T1000 (cell line): ENCODE measurements at regions not wholly inside any gene's neighbourhood (a gene's known extent, or its start where the extent isn't known, plus 50 kb on each side); places are given as distances from the start of the nearest gene placed in this dataset.

Experiments used
- DNase-seq: peaks from one replicate; lab custom pipeline; 2025; ENCODE audit warnings: mixed read lengths; lab: John Stamatoyannopoulos, UW

DNA sequence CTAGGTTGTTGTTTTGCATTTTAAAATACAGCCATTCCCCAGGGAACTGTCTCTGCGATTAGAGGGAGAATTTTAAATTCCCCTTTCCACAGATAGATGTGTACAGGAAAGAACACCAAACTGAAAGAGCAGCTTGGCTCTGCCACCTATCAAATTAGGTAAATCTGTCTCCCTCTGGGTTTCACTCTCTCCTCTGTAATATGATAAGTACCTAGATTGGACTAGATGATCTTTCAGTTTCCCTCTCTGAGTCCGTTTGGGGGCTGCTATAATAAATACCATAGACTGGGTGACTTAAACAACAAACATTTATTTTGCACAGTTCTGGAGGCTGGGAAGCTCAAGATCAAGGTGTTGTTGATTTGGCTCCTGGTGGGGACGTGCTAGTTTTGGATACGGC is 186.0 kb downstream of the KIF20B start:
- DNase-seq: no peak

- DNase-seq: no peak
Observed at GRCh38 chr10:89887830-89888229, 186.4 kb downstream of the KIF20B start.

- DNase-seq: no peak
Observed at GRCh38 chr10:89888321-89889070, 187.1 kb downstream of the KIF20B start.

DNA sequence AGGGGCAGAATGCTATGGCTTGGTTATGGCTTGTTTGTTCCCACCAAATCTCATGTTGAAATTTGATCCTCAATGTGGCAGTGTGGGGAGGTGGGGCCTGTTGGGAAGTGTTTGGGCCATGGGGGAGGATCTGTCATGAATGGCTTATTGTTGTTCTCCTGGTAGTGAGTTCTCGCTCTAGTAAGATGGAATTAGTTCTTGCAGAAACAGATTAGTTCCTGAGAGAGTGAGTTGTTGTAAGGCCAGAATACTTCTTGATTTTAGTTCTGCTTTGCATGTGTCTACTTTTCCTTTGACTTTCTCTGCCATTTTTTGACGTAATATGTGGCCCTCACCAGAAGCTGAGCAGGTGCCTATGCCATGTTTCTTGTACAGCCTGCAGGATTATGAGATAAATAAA is 188.2 kb downstream of the KIF20B start:
- no peak for DNase-seq

DNA sequence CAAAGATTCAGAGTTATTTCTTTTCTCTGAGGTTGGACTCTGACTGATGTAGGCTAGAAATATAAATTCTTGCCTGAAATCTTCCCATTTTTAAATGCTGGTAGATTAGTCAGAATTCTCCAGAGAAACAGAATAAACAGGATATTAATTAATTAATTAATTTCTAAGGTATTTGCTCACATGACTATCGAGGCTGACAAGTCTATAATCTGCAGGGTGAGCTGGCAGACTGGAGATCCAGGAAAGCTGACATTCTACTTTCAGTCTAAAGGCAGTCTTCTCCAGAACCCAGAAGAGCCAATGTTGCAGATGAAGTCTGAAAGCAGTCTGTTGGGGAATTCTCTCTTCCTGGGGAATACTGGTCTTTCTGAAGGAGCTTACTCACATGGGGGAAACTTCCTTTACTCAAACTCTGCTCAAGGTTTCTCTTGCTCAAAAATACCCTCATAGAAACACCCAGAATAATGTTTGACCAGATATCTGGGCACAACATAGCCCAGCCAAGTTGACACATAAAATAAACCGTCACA is 189.7 kb downstream of the KIF20B start:
- no peak for DNase-seq

DNA sequence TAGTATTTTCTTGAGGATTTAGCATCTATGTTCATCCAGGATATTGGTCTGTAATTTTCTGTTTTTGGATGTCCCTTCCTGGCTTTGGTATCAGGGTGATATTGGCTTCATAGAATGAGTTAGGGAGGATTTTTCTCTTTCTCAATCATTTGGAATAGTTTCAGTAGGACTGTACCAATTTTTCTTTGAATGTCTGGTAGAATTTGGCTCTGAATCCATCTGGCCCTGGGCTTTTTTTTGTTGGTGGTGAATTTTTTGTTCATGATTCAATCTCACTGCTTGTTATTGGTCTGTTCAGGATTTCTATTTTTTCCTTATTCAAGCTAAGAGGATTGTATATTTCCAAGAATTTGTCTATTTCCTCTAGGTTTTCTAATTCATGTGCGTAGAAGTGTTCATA is 192.7 kb downstream of the KIF20B start:
- DNase-seq: no peak

DNA sequence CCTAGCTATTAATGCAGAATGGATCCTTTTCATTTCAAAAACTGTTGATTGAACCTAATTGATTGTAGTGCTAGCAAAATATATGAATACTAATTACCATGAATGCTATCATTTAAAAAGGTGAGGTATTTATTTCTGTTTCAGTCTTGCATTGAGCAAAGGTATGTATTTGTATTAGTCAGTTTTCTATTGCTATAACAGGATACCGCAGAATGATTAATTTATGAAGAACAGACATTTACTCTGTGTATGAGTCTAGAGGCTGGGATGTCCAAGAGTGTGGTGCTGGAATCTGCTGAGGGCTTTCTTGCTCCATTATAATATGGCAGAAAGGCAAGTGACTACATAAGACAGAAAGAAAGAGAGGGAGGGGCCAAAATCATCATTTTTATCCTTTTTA is 199.2 kb downstream of the KIF20B start:
- no peak for DNase-seq

GRCh38 chr10:89901895-89902294 is 200.5 kb downstream of the KIF20B start:
- DNase-seq: no peak

- no peak for DNase-seq
Observed at GRCh38 chr10:89904755-89905154, 203.4 kb downstream of the KIF20B start.

GRCh38 chr10:89909752-89910151 is 208.4 kb downstream of the KIF20B start:
- DNase-seq: no peak

DNA sequence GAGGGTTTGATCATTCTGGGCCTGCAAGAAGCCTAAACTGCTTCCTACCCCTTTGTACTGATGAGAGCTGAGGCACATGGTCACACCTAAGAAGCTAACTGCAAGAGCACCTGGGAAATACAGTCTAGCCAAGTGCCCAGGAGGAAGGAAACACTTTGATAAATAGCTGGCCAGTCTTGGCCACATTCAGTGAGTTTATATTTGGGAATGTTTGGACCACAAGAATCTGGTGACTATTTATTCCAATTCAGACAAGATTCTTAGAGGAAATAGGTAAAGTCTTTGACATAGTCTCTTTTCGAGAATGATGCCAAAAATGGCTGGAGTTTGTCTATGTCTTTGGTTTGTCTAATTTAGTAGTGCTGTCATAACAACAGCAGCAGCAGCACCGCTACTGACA is 213.6 kb downstream of the KIF20B start:
- DNase-seq: no peak

- no peak for DNase-seq
Observed at GRCh38 chr10:89915968-89916367, 214.6 kb downstream of the KIF20B start.

- DNase-seq: peak; percentile 58
Observed at GRCh38 chr10:89916468-89917215, 215.3 kb downstream of the KIF20B start.

DNA sequence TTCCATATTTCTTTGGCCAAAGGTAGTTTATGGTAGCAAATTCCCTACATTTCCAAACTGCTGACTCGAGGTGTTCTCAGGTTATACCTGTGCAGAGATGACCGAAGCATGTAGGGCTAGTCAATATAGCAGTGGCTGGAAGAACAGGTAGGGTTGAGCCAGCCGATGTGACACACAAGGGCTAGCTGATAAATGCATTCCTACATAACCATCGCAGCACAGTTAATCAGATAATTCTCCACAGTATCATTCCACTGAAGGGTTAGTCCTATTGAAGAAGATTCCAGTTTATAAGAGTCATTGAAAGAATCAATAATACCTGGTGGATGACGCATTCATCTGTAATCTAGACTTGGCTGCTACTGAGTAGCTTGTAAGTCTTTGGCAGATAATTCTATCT is 220.0 kb downstream of the KIF20B start:
- DNase-seq: no peak

- no peak for DNase-seq
Observed at GRCh38 chr10:89923661-89924060, 222.3 kb downstream of the KIF20B start.

DNA sequence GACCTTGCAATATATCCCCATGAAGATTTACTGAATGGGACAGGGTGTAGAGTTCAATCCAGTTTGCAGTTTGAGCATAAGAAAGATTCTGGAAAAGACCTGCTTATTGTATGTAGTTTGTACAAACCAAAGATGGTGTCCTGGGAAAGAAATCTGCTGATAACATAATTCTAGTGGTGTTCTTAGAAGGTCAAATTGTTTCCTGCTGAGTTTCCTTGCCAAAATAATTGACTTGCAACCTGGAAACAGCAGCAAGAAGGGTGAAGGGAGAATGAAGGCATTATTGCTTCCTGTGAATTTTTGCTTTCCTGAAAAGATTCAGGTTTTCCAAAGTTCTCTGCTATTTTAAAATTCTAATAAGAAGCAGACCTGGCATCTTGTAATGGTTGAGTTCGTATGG is 222.9 kb downstream of the KIF20B start:
- no peak for DNase-seq

DNA sequence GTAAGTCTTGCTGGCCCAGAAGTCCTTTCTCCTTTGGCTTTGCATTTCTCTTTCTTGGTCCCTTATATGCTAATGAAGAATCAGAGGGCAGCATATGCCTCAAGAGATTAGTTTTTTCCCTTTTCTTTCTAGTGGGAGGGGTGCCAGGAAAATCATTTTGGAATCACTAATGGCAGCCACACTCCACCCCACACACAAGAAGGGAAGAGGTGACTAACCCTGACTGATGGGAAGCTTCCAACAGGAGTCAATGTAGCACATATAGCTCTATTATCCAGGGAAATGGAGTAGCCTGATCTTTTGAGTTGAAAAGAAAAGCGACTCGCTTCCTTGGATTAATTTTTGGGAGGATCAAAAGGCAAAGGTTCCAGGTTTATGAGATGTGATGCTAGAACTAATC is 225.3 kb downstream of the KIF20B start:
- no peak for DNase-seq

GRCh38 chr10:89929282-89930026 is 228.1 kb downstream of the KIF20B start:
- DNase-seq: no peak

DNA sequence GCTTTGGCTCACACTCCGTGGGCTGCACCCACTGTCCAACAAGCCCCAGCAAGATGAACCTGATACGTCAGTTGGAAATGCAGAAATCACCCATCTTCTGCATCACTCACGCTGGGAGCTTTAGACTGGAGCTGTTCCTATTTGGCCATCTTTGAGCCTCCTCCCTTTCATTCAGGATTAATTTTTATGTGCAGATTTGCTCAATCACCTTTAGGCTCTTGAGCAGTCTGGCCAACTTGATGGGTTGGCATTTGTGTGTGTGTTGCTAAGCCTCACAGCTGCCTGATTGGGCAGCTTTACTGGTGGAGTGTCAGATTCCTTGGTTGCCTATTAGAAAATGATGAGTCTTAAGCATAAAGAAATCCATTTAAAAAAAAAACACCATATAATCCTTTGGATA is 236.1 kb downstream of the KIF20B start:
- DNase-seq: no peak

DNA sequence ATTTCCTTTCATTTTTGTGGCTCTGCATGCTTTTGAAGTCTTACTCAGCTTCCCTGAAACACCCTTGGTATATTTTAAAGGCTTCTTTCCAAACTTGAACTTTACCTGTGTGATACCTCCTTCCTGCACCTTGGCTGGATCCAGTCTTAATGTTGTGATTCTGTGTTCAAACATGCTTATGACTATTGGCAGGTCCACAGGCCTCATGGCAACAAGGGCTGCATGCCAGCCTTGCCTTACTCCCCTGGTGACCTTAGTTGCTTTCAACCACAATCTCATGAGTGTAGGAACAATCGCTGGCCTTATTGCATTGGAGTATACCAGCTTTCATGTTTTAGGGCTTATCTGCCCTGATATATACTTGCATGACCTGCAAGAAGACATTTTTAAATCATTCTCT is 238.7 kb downstream of the KIF20B start:
- DNase-seq: no peak

DNA sequence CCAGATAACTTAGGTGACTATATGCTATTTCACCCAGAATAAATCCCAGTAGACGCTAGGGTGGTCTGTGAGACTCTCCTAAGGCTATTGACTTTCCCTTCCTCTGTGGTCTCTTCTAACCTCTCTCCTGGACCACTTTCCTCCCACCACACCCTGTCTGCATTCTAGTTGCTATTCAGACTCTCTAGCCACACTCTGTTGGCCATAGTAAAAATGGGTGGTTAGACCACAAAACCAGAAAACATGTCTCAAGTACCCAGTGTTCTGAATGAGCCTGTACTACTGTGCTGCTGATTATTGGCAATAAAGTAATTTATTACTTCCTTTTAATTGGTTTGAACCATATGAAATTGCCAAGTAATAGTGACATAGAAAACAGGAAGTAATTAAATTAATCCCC is 240.8 kb downstream of the KIF20B start:
- no peak for DNase-seq

- DNase-seq: no peak
Observed at GRCh38 chr10:89944138-89944537, 242.7 kb downstream of the KIF20B start.

DNA sequence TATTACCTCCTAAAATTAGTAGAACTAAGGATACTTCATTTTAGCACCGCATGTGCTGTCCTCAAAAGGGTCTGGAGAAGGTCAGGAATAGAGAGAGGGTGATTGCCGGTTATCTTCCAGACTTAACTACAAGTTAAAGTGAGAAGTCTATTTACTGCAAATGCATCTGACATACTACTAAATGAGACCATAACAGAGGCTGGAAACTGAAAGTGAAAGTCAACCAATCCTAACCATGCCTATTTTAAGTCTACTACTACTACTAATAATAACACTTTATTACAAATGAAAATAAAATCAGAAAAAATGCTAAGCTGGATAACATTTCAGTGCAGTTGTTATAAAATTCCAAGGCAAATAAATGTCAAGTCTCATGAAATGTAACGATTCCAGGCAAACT is 244.7 kb downstream of the KIF20B start:
- no peak for DNase-seq
